ENCODE measurements at regions not wholly inside any gene's neighbourhood (a gene's known extent, or its start where the extent isn't known, plus 50 kb on each side); places are given as distances from the start of the nearest gene placed in this dataset.

DNA sequence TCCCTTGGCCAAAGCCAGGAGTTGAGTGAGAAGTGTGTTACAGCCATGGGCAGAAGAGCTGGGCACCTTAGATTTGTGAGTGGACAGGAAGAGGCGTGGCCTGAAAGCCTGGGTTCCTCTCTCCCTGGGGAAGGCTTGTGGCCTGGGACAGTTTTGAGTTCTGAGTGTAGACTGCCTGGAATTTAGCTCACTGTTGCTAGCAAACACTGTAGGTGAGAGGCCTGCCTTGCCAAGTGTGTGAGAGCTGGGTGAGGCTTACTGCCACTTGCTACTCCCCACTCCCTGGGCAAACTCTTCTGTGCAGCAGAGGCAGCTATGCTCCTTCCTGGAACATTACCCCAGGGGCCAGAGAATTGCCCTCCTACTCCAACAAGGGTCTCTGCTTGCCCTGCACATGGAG is 150.0 kb upstream of the GALNT5 start (continued):
- TF ChIP-seq TEAD4 (CRISPR knock-in tag; IDR thresholded peaks at IDR 0.05) (no peak), ZNF219 (CRISPR knock-in tag; IDR thresholded peaks at IDR 0.05; ENCODE audit: borderline replicate concordance) (no peak)
- TF ChIP-seq, protein P1, sequence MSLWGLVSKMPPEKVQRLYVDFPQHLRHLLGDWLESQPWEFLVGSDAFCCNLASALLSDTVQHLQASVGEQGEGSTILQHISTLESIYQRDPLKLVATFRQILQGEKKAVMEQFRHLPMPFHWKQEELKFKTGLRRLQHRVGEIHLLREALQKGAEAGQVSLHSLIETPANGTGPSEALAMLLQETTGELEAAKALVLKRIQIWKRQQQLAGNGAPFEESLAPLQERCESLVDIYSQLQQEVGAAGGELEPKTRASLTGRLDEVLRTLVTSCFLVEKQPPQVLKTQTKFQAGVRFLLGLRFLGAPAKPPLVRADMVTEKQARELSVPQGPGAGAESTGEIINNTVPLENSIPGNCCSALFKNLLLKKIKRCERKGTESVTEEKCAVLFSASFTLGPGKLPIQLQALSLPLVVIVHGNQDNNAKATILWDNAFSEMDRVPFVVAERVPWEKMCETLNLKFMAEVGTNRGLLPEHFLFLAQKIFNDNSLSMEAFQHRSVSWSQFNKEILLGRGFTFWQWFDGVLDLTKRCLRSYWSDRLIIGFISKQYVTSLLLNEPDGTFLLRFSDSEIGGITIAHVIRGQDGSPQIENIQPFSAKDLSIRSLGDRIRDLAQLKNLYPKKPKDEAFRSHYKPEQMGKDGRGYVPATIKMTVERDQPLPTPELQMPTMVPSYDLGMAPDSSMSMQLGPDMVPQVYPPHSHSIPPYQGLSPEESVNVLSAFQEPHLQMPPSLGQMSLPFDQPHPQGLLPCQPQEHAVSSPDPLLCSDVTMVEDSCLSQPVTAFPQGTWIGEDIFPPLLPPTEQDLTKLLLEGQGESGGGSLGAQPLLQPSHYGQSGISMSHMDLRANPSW (CRISPR knock-in tag; conservative IDR thresholded peaks at IDR 0.05; ENCODE audit: low read depth): no peak

DNA sequence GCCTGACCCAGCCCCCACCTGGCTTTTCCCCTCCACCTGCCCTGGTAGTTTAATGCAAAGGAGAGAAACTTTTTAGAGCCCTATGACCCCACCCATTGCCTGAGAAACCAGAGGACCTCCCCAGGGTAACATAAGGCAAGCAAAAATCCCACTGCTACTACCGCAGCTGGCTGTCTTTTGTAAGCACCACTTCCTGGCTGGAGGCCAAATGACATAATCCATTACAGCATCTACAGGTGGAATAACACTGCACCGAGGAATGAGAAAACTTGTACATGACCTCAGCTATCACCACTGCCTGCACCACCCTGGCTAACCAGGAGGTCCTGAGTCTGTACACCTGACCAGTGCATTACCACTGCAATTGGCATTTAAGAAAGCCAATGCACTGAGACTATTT is 149.6 kb upstream of the GALNT5 start:
- no peaks in the 10 kb centered on the region for H3K4me1 Mint-ChIP-seq
- no peak overlapping the region for H3K27ac Mint-ChIP-seq
- TF ChIP-seq, protein P2, sequence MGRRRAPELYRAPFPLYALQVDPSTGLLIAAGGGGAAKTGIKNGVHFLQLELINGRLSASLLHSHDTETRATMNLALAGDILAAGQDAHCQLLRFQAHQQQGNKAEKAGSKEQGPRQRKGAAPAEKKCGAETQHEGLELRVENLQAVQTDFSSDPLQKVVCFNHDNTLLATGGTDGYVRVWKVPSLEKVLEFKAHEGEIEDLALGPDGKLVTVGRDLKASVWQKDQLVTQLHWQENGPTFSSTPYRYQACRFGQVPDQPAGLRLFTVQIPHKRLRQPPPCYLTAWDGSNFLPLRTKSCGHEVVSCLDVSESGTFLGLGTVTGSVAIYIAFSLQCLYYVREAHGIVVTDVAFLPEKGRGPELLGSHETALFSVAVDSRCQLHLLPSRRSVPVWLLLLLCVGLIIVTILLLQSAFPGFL (CRISPR knock-in tag; IDR thresholded peaks at IDR 0.05; ENCODE audit: borderline replicate concordance): no peak
- TF ChIP-seq, protein P3, sequence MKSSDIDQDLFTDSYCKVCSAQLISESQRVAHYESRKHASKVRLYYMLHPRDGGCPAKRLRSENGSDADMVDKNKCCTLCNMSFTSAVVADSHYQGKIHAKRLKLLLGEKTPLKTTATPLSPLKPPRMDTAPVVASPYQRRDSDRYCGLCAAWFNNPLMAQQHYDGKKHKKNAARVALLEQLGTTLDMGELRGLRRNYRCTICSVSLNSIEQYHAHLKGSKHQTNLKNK (CRISPR knock-in tag; IDR thresholded peaks at IDR 0.05): no peak
- TF ChIP-seq, protein P4, sequence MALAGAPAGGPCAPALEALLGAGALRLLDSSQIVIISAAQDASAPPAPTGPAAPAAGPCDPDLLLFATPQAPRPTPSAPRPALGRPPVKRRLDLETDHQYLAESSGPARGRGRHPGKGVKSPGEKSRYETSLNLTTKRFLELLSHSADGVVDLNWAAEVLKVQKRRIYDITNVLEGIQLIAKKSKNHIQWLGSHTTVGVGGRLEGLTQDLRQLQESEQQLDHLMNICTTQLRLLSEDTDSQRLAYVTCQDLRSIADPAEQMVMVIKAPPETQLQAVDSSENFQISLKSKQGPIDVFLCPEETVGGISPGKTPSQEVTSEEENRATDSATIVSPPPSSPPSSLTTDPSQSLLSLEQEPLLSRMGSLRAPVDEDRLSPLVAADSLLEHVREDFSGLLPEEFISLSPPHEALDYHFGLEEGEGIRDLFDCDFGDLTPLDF (CRISPR knock-in tag; IDR thresholded peaks at IDR 0.05): no peak
- TF ChIP-seq HMGA2 (CRISPR knock-in tag; IDR thresholded peaks at IDR 0.05) (no peak), ATF1 (CRISPR knock-in tag; IDR thresholded peaks at IDR 0.05) (no peak), ZNF232 (CRISPR knock-in tag; IDR thresholded peaks at IDR 0.05) (no peak), ELF4 (CRISPR knock-in tag; IDR thresholded peaks at IDR 0.05; ENCODE audit: low read depth) (no peak), CREB1 (CRISPR knock-in tag; IDR thresholded peaks at IDR 0.05) (no peak), SMAD3 (CRISPR knock-in tag; IDR thresholded peaks at IDR 0.05; ENCODE audit: borderline replicate concordance) (no peak)
- TF ChIP-seq, protein P1 (CRISPR knock-in tag; conservative IDR thresholded peaks at IDR 0.05; ENCODE audit: low read depth): no peak
- TF ChIP-seq, protein P5, sequence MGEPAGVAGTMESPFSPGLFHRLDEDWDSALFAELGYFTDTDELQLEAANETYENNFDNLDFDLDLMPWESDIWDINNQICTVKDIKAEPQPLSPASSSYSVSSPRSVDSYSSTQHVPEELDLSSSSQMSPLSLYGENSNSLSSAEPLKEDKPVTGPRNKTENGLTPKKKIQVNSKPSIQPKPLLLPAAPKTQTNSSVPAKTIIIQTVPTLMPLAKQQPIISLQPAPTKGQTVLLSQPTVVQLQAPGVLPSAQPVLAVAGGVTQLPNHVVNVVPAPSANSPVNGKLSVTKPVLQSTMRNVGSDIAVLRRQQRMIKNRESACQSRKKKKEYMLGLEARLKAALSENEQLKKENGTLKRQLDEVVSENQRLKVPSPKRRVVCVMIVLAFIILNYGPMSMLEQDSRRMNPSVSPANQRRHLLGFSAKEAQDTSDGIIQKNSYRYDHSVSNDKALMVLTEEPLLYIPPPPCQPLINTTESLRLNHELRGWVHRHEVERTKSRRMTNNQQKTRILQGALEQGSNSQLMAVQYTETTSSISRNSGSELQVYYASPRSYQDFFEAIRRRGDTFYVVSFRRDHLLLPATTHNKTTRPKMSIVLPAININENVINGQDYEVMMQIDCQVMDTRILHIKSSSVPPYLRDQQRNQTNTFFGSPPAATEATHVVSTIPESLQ (CRISPR knock-in tag; IDR thresholded peaks at IDR 0.05): no peak
- POLR2A ChIA-PET: no interaction called here
- H3K27me3 Mint-ChIP-seq (ENCODE audit: low read depth): no peaks in the 10 kb centered on the region
- H3K36me3 Mint-ChIP-seq: no peaks in the 10 kb centered on the region
- CTCF ChIA-PET: no interaction called here
- ATAC-seq (no peak), DNase-seq (ENCODE audit: low spot score) (no peak)
- peaks cover 13% of the 10 kb centered on the region for H3K9me3 Mint-ChIP-seq
- no peak overlapping the region for H3K4me3 Mint-ChIP-seq

DNA sequence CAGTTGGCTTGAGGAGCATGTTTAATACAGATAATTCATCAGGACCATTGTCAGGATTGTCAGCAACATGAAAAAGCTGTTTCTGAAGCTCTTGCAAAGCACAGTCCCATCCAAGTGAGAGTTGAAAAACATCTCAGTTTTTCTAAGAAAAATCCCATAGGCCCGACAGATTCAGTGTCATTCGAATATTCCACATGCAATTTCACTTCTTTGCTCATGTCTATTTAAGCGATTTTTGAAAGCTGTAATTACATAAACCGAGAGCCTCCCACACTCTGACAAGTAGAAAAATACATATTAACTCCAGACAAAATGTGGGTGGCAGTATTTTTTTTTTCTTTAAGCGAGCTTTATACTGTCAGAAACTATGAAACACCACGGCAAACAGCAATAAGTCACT is 134.7 kb upstream of the GALNT5 start:
- ATAC-seq (no peak), DNase-seq (ENCODE audit: low spot score) (no peak)
- Mint-ChIP-seq H3K4me1 (no peaks in the 10 kb centered on the region), H3K4me3 (no peak overlapping the region), H3K9me3 (peaks cover 6% of the 10 kb centered on the region; the same call in 1 of the 2 replicates), H3K27ac (no peak overlapping the region), H3K36me3 (no peaks in the 10 kb centered on the region), H3K27me3 (ENCODE audit: low read depth) (no peaks in the 10 kb centered on the region)
- TF ChIP-seq, protein P6, sequence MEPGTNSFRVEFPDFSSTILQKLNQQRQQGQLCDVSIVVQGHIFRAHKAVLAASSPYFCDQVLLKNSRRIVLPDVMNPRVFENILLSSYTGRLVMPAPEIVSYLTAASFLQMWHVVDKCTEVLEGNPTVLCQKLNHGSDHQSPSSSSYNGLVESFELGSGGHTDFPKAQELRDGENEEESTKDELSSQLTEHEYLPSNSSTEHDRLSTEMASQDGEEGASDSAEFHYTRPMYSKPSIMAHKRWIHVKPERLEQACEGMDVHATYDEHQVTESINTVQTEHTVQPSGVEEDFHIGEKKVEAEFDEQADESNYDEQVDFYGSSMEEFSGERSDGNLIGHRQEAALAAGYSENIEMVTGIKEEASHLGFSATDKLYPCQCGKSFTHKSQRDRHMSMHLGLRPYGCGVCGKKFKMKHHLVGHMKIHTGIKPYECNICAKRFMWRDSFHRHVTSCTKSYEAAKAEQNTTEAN (CRISPR knock-in tag; IDR thresholded peaks at IDR 0.05): no peak
- TF ChIP-seq SMAD3 (CRISPR knock-in tag; IDR thresholded peaks at IDR 0.05; ENCODE audit: borderline replicate concordance) (no peak), GTF2I (CRISPR knock-in tag; conservative IDR thresholded peaks at IDR 0.05) (no peak), CREM (CRISPR knock-in tag; IDR thresholded peaks at IDR 0.05) (no peak)
- TF ChIP-seq, protein P7, sequence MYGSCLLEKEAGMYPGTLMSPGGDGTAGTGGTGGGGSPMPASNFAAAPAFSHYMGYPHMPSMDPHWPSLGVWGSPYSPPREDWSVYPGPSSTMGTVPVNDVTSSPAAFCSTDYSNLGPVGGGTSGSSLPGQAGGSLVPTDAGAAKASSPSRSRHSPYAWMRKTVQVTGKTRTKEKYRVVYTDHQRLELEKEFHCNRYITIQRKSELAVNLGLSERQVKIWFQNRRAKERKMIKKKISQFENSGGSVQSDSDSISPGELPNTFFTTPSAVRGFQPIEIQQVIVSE (CRISPR knock-in tag; IDR thresholded peaks at IDR 0.05; ENCODE audit: borderline replicate concordance): no peak
- TF ChIP-seq, protein P8, sequence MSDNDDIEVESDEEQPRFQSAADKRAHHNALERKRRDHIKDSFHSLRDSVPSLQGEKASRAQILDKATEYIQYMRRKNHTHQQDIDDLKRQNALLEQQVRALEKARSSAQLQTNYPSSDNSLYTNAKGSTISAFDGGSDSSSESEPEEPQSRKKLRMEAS (CRISPR knock-in tag; IDR thresholded peaks at IDR 0.05): no peak
- TF ChIP-seq, protein P9, sequence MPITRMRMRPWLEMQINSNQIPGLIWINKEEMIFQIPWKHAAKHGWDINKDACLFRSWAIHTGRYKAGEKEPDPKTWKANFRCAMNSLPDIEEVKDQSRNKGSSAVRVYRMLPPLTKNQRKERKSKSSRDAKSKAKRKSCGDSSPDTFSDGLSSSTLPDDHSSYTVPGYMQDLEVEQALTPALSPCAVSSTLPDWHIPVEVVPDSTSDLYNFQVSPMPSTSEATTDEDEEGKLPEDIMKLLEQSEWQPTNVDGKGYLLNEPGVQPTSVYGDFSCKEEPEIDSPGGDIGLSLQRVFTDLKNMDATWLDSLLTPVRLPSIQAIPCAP (CRISPR knock-in tag; IDR thresholded peaks at IDR 0.05): no peak
- ChIA-PET CTCF (no interaction called here), POLR2A (no interaction called here)
